Astrocyte of the hippocampus (primary cell): ENCODE measurements at regions not wholly inside any gene's neighbourhood (a gene's known extent, or its start where the extent isn't known, plus 50 kb on each side); places are given as distances from the start of the nearest gene placed in this dataset.

Source experiments
- DNase-seq: peaks from one replicate; pipeline ENCODE4 v3.0.0; 2011; ENCODE audit warnings: low read depth, low spot score

DNA sequence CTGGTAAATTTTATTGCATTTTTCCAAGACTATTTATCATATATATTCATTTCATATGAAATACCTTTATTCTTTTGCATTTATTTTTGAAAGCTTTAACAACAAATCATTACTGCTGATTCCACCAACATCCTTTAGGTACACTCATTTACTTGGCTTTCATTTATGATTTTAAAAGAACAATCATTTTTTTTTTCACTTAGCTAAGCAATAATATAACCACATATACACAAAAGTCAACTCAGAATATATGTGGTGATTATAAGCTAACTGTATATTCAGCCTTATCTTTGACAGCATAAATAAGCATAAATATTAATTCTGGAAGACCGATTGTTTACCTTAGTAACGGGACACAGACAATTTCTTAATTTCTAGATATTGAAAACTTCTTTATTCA, 458.6 kb upstream of the ZNF385D start:
- no peak for DNase-seq

DNA sequence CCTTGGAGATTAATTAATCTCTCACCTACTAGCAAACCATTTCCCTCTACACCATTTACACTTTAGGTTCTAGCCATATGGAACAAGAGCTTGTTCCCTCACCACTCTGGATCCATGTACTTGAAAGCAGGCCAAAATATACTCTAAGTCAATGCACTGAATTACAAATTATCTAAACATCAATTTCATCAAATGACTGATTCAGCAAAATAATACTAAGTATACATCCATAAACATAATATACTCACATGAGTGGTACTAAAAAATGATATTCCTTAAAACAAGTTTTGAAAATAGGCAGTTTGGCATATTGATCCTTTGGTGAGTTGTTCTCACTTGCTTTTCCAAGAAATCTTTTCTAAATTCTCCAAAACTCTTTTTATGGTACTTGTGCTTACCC, 459.7 kb upstream of the ZNF385D start:
- DNase-seq: no peak

DNA sequence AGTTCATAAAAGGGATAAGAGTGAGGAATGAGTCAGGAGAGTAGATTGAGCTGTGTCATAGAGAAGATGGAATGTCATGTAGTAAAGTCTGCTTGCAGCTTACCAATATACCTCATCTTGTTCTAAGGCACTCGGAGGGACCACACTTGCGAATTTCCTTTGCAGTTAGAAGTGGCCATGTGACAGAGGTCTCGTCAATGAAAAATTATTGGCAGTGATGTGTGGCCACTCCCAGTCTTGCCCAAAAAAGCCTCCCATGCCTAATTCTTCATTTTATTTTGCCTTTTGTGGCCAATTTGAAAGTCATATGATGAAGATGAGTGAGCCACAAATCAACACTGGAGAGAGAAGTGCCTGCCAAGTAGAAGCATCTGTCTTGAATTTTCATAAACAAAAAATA, 465.6 kb upstream of the ZNF385D start:
- DNase-seq: no peak

DNA sequence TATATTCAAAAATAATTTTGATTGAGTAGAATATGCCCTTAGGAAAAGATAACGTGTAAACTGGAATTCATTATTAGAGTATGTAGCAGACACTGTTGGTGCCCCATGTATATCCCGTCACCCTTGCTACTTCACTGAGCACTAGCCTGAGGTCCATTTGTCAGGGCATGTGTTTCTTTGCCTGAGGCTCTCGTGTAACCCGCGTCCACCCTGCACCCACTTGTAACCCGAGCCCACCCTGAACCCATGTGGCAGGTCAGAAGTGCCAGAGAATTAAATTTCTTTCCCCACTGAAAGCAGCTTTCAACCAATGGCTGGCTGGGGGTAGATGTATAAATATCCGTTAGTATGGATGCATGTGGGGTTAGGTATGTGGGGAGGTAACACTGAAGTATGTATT, 474.2 kb upstream of the ZNF385D start:
- no peak for DNase-seq

DNA sequence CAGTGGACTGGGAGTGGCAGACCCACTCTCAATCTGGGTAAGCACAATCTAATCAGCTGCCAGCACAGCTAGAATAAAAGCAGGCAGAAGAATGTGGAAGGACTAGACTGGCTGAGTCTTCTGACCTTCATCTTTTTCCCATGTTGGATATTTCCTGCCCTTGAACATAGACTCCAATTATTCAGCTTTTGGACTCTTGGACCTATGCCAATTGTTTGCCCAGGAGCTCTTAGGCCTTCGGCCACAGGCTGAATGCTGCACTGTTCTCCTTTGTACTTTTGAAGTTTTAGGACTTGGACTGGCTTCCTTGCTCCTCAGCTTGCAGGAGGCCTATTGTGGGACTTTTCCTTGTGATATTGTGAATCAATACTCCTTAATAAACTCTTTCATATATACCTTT, 477.7 kb upstream of the ZNF385D start:
- DNase-seq: peak; percentile 6

DNA sequence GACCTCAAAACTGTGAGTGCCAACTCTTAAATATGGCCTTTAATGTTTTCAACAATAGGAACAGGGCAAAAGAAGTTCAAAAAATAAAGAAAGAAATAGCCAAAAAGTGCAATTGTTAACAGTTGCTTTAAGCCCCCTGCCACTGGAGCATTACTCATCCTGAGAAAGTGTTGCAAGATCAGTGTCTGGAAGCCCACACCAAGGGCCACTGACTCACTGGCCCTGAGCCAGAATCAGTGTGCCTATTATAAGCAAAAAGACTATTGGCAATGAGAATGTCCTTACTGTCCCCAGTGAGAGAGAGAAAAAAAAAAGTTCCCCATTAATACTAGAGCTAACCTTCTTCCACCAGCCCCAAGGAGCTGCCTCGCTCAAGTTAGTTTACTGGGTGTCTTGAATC, 480.1 kb upstream of the ZNF385D start:
- no peak for DNase-seq

DNA sequence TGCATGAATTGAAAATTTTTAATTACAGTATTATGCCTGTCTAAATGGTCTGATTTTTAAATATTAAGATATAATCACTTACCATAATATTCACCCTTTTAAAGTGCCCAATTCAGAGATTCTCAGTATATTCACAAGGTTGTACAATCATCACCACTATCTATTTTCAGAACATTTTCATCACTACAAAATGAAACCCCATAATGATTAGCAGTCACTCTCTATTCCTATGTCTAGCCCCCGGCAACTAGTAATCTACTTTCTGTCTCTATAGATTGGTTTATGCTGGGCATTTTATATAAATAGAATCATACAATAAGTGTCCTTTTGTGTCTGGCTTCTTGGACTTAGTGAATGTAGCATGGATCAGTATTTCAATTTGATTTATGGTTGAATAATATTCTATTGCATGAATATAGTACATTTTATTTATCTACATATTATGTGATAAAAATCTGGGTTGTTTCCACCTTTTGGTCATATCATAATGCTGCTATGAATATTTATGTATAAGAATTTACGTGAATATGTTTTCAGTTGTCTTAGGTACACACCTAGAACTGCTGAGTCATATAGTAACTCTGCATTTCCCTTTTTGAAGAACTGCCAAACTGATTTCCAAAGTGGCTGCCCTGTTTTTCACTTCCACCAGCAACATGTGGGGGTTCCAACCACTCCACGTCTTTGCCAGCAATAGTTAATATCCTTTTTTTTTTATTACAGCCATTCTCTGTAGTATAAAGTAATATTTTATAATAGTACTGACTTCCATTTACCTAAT, 485.7 kb upstream of the ZNF385D start:
- no peak for DNase-seq

DNA sequence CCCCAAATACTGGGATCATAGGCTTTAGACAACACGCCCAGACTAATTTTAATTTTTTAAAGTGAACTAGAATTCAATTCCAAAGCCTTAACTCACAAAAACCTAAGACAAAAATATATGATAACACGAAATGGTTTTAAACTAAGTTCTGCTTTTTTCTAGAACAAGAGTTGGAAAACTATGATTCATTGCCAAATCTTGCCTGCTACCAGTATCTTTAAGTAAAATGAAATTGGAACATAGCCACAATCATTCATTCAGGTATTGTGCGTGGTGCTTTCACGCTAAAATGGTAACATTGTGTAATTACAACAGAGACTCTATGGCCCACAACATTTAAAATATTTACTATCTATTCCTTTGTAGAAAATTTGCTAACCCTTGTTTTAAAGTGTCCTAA, 488.0 kb upstream of the ZNF385D start:
- DNase-seq: no peak

DNA sequence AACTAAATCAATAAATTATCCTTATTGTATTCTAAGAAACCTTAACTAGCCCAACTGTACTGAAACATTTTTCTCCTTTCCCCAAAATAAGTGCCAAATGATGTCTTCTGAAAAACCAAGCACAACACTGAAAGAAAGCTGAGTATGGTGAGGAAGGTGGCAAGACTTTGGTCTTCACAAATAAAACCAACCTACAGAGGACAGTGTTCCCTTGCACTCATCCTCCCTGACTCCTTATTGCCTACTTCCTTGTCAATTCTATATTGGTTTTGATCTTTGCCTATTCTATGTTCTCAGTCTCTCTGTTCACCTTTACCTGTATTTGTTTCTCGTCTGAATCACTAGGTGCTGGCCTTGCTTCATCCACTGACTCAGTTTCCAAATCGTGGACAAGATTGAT, 490.1 kb upstream of the ZNF385D start:
- DNase-seq: no peak

DNA sequence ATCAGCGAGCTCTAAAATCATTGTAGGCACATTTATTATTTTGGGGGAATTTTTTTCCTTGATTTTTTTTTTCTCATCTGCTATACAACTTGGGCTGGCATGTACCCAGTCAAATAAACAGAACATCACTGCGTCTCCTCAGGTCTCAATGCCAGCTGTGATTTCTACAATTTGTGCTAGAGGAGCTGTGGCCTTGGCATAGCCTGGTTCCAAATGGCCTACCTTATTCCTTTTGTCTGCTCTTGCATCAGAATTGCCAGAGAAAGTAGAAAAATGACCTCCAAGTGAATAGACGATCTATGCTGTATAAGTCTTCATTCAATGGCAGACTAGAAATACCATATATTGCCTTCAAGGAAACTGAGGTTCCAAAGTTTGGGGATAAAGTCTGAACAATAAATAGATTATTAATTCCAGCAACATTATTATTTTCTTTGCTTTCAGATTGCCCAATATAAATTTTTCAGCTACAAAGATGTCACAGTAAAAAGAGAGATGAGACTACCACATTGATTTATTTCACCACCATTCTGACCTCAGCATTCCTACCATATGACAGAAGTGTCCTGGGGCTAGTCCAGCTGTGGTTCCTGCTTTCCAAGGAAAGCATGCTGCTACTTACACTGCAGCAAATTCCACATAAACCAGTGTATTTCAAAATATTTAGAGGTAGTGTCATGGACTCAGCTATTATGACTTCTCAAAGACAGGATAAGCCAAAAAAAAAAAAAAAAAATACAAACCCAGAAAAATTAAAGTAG, 493.9 kb upstream of the ZNF385D start:
- peak; percentile 67 for DNase-seq

DNA sequence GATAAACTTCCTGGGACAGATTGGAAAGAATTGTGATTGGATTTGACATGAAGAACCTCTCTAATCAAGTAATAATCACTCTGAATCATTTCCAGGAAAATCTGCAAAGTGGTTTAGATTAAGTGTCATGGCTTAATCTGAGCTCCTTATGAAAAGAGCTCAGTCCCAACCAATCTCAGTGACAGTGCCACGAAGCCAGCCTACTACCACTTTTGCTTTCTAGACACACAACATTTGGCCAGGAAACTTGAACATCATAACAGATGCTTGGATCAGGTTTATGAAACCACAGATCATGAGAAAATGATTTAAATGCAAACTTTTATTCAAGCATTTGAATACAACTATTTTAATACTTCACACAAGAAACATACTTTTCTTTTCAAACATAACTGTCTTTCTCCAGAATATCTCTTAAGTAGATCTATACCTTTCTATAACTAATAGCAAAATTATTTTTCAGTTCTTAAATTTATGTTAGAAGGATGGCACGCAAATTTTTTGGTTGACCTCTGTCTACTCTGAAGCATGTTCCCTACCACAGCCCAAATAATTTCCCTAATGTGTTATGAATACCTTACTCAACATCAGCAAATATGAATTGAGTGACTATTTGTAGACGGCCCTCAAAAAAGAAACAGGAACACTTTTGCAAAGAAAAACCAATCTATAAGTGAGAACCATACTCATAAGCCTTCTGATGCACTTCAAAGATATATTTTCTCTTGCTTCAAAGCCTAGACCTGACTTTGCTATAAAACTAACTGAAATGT, 495.0 kb upstream of the ZNF385D start:
- no peak for DNase-seq

DNA sequence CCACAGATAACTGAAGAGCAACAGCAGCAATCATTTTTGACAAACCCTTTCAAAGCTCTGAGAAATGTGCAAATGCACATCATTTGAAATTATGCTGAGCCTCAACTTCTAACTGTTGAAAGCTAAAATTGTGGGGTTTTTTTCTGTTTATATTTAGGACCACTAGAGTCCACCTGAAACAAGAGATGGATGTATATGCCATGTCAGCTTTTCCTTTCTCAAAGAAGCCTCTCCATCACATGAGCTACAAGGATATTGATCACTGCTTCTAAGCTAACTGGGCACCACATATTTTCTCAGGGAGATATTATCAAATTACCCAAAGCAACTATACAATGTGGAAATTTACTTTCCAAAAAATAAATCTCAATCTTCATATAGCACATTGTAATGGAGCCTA, 498.6 kb upstream of the ZNF385D start:
- DNase-seq: no peak

DNA sequence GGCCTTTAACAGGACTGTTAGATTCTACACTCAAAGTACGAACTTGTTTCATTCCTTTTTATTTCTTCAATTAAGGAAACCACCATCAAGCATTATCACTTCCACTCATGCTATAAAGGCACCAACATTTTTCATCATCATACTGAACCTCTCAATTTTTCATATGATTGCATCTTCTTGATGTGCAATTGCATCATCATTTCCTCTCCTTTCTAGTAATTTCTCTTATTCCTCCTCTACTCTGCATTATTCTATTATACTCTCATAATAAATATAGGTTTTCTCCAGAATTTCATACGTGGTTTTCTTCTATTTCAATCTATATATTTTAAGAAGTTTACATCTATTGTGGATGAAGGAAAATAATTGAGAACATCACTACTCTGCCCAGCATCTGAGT, 506.2 kb upstream of the ZNF385D start:
- DNase-seq: no peak

DNA sequence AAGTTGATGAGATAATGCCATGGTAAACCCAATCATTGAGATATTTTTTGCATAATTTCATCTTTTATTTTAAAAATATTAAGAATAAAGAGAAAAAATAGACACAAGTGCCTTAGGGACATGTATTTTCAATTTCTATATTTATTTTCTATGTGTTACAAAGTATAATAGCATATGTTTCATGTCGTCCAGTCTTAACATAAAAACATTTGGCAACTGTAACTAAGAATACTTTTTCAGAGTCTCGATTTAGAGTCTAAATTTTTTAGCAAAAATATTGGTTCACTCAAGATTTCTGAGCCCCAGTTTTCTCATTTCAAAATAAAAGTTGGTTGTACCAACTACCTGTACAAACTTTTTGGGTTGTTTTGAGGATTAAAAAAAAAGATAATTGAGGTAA, 511.4 kb upstream of the ZNF385D start:
- DNase-seq: no peak

DNA sequence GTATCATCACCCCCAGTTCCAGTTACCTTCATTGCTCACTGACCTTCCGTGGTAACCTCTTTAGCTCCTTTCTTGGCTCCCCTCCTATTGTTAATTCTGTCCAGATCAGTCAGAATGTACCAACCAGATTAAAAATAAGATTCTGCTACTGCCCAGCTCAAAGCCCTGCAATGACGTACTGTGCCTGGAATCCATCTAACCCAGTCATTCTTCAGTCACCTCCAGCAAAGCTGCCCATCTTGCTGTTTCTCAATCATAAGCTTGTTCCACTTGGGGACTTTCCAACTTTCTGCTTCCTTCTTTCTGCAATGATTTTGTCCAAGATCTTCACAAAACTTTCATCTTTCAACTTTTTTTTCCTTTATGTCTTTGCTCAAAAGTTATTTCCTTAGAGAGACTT, 512.0 kb upstream of the ZNF385D start:
- peak; percentile 19 for DNase-seq

DNA sequence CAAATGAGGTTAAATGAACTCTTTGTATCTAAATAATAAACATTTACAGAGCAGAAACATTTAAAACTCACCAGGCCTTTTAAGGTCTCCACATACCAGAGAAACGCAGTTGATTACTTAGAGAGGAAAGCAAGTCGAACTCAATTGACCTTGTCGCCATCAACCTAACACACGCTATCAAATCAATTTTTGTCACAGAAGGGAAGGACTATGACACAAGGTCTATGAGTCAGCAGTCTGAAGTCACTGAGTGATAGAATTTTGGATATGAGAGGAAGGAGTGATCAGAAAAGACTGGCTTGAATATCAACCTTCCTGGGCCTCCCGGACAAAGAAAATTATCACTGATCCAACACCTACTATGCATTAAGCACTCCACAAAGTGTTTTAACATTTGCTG, 514.4 kb upstream of the ZNF385D start:
- DNase-seq: no peak

DNA sequence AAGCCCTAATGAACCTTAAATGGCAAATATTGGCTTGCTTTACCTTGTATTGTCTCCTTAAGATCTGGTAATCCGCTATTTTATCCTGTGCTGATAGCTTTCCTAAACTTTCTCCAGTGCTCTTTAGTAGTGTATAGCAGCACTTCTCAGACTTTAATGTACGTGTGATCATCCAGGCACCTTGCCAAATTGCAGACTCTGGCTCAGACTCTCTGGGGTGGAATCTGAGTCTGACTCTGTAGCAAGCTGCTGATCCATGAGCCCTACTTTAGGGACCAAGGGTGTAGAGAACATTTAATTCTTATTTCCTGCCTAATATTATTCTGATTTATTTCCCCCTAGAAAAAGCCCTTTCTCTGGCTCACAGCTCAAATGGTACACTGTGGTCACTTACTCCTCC, 518.8 kb upstream of the ZNF385D start:
- peak; percentile 28 for DNase-seq

DNA sequence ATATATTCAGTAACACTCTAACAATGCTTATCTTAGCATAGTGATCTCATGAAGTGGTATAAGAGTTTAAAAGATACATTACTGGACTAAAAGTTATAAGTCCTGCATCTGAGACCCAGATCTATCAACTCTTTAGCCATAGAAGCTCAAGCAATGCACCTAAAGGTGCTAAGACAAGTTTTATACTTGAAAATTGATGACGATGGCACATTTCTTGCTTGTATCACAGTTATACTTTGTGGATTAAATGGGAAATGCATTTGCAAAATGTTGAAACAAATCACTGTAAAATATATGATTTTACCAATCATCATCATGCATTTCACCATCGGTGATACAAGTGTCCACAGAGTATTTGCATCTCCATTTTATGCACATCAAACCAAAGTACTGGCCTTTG, 525.3 kb upstream of the ZNF385D start:
- no peak for DNase-seq

DNA sequence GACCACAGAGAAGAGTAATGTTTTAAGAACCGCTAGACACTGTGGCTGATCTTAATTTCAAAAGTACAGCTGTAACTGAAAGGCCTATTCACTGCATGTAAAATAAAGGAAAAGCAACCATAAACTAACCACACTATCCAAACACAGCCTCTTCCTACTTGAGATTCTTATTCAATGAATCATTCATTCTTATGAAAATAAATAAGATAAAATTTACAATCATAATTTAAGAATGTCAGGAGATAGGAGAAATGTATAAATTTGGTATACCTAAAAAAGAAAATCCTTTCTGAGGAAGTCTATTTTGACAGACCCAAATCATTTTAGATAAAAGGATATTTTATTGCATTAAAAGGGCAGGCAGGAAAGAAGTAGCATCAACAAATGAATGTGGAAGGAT, 533.5 kb upstream of the ZNF385D start:
- peak; percentile 21 for DNase-seq

DNA sequence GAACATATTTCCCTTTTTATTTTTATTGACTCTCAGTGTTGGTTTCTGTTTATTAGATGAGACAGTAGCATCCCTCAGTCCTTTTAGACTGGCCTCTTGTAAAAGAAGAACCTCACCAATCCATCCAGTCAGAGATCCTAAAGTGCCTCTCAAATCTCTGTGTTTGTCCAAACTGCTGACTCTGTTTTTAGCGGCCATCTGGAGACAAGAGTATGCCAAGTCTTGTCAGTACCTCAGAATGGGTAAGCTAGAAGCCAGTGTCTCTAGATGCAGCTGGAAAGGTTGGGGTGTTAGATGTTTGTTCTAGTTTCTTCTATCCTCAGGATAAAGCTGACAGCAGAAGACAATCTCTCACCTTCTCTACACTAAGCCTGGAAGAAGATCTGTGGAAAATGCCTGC, 537.7 kb upstream of the ZNF385D start:
- no peak for DNase-seq

DNA sequence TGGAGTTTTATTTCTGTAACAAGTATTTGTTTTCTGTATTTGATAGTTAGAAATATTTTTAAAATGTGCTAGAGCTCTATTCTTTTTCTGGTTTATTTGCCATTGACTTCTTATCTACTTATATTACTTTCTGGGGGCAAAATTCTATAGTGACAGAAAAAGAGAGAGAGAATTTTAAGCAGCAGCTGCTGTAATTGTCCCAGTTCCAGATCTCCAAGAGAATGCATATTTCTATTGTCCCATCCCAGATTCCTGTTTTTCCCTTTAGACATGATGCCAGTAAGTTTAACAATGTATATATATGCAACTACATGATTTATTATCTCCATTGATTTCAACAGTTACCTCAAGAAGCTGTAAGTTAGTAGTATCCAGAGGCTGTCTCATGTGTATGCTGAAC, 541.7 kb upstream of the ZNF385D start:
- no peak for DNase-seq

DNA sequence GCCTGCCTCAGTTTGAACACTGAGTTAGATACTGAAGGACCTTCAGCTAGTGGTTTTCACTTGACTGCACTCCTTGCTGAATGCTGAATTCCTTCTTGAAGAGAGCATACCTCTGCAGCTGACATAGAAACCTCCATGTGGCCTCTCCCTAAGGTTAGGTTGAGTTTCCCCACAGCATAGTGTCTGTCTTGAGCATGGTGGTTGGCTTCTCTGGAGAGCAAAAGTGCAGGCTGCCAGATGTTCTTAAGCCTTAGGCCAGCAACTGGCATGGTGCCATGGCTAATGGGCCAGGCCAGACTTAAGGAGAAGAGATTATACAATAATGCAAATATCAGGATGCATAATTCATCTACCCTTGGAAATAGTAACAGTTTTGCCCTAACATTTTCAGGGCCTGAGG, 545.6 kb upstream of the ZNF385D start:
- DNase-seq: peak; percentile 2

DNA sequence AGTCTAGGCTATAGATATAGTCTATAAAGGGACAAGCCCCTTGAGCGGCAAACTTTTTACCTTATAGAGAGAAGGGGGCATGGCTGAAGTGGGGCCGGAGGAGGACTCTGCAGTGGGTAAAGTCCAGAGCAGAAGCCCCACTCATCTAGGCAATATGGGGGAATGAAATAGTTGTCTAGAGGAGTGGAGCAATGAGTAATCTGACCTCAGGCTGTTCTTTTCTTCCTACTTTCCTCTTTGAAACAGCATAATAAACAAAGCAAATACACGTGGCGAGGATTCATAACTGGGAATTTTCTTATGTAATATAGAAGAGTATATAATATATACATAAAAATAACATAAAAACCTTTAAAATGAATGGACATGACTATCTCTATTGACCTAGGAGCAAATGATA, 546.4 kb upstream of the ZNF385D start:
- DNase-seq: no peak
